ENCODE measurements at regions not wholly inside any gene's neighbourhood (a gene's known extent, or its start where the extent isn't known, plus 50 kb on each side); places are given as distances from the start of the nearest gene placed in this dataset.

DNA sequence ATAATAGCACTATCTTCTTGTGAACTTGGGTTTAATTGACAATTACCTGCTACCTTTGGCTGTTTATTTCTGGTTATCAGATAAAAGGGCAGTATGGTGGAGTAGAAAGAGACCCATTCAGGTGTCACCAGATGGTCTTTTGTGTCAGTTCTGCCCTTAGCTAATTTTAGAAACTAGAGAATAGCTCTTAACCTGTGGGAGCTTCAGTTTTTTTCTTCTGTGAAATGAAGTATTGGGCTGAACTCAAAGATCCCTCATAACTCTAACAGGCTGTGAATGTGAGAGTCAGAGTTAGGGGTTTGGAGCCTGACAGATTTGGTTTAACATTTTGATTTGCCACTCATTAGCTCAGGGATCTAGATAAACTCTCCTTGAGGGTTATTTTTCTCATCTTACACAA, 335.2 kb downstream of the PPP1R2C start:
- no peak overlapping the region for H3K4me3 Mint-ChIP-seq
- peaks cover 0 to 13% (median 7%) of the 10 kb centered on the region in 7 donors for H3K9me3 Mint-ChIP-seq
- no peak overlapping the region for H3K4me3 ChIP-seq (ENCODE audit: low read depth, low read length)
- H3K36me3 Mint-ChIP-seq: no peaks in the 10 kb centered on the region
- DNase-seq (no peak), ATAC-seq (ENCODE audit: low read depth in 2 of 2) (no peak)
- H3K27ac Mint-ChIP-seq: no peak overlapping the region
- H3K27ac ChIP-seq (ENCODE audit: insufficient read depth, low read length, poor library complexity, severe bottlenecking): no peak overlapping the region
- H3K4me1 ChIP-seq (ENCODE audit: control insufficient read depth, insufficient read depth, low read length, poor library complexity, severe bottlenecking): no peaks in the 10 kb centered on the region
- peaks cover 0 to 6% (median 2%) of the 10 kb centered on the region in 4 donors for H3K4me1 Mint-ChIP-seq
- peaks cover 0 to 3% of the 10 kb centered on the region in 2 experiments for H3K9me3 ChIP-seq (ENCODE audit: control insufficient read depth in 2 of 2, low read length in 2 of 2)
- H3K27me3 ChIP-seq (ENCODE audit: control insufficient read depth, insufficient read depth, low read length): no peaks in the 10 kb centered on the region
- no peaks in the 10 kb centered on the region for H3K36me3 ChIP-seq (ENCODE audit: control insufficient read depth, insufficient read depth, low read length)
- no peaks in the 10 kb centered on the region for H3K27me3 Mint-ChIP-seq

DNA sequence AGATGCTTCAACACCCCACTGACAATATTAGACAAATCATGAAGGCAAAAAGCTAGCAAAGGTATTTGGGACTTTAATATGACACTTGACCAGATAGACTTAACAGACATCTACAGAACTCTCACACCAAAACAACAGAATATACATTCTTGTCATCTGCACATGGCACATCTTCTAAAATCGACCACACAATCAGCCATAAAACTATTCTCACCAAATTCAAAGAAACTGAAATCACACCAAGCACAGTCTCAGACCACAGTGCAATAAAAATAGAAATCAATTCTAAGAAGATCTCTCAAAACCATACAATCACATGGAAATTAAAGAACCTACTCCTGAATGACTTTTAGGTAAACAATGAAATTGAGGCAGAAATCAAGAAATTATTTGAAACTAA, 340.8 kb downstream of the PPP1R2C start:
- no peak overlapping the region for H3K4me3 Mint-ChIP-seq
- no peaks in the 10 kb centered on the region for H3K9me3 ChIP-seq (ENCODE audit: control insufficient read depth in 2 of 2, low read length in 2 of 2)
- DNase-seq (peak in 1 of 3 donors; percentile 39), ATAC-seq (ENCODE audit: low read depth in 2 of 2) (no peak)
- H3K36me3 ChIP-seq (ENCODE audit: control insufficient read depth, insufficient read depth, low read length): no peaks in the 10 kb centered on the region
- no peaks in the 10 kb centered on the region for H3K27me3 Mint-ChIP-seq
- H3K36me3 Mint-ChIP-seq: peaks cover 4% of the 10 kb centered on the region
- no peaks in the 10 kb centered on the region for H3K4me1 ChIP-seq (ENCODE audit: control insufficient read depth, insufficient read depth, low read length, poor library complexity, severe bottlenecking)
- no peak overlapping the region for H3K27ac ChIP-seq (ENCODE audit: insufficient read depth, low read length, poor library complexity, severe bottlenecking)
- H3K4me1 Mint-ChIP-seq: peaks cover 0 to 15% (median 11%) of the 10 kb centered on the region in 4 donors
- H3K9me3 Mint-ChIP-seq: peaks cover 0 to 5% (median 3%) of the 10 kb centered on the region in 7 donors
- H3K4me3 ChIP-seq (ENCODE audit: low read depth, low read length): no peak overlapping the region
- peak overlapping the region in 1 of 3 donors; percentile 81 for H3K27ac Mint-ChIP-seq
- no peaks in the 10 kb centered on the region for H3K27me3 ChIP-seq (ENCODE audit: control insufficient read depth, insufficient read depth, low read length)

DNA sequence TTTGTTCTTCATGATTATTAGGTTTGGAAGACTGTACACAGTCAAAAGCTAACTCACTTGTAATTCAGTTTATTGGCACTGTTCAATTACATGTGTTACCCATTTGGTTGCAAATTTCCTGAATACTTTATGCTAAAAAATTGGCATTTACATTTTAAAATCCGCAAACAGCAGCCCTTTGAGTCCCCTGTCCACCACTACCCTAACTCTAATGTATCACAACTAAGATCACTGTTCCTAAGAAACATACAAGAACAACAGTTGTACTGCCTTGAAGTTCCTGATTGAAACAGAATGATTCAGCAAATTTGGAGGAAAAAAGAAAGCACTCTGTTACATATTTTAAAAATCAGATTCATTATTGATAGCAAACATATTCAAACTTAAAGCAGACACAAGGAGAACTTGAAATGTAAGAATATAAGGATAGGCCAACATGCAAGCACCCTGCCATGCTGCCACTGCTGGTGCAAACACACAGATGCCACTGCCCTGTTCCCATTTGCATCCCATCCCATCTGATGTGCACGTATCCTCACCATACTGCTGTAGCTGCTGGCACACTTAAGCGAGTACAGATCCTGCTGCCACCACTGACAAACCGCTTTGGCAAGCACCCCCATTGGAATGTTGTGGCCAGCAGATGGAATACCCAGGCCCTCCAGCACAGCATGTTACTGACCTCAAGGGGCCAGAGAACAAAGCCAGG, 343.4 kb downstream of the PPP1R2C start:
- Mint-ChIP-seq H3K4me1 (peaks cover 0 to 15% (median 11%) of the 10 kb centered on the region in 4 donors), H3K9me3 (peaks cover 0 to 5% (median 2%) of the 10 kb centered on the region in 7 donors), H3K27ac (no peak overlapping the region), H3K27me3 (no peaks in the 10 kb centered on the region), H3K36me3 (peaks cover 4% of the 10 kb centered on the region), H3K4me3 (no peak overlapping the region)
- H3K4me1 ChIP-seq (ENCODE audit: control insufficient read depth, insufficient read depth, low read length, poor library complexity, severe bottlenecking): no peaks in the 10 kb centered on the region
- ATAC-seq (ENCODE audit: low read depth in 2 of 2): no peak
- H3K36me3 ChIP-seq (ENCODE audit: control insufficient read depth, insufficient read depth, low read length): no peaks in the 10 kb centered on the region
- DNase-seq: no peak
- no peaks in the 10 kb centered on the region for H3K27me3 ChIP-seq (ENCODE audit: control insufficient read depth, insufficient read depth, low read length)
- H3K4me3 ChIP-seq (ENCODE audit: low read depth, low read length): no peak overlapping the region
- no peaks in the 10 kb centered on the region for H3K9me3 ChIP-seq (ENCODE audit: control insufficient read depth in 2 of 2, low read length in 2 of 2)
- no peak overlapping the region for H3K27ac ChIP-seq (ENCODE audit: insufficient read depth, low read length, poor library complexity, severe bottlenecking)

DNA sequence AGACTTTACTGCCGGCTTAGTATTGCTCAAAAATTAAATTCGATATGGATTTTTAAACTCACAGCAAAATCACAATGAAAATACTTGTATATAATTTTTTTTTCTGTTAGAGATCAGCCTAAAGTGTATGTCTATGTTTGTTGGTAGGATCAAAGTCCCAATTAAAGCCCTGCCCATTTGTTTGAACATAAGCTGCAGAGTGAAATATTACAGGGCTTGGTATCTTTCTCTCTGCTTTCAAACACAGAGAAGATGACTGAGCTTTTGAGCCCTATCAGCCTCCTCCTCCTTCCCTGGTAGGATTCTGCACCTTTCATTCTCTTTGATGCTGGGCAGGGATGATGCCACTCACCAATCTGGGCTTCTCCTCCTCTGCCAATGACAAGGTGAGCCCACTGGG, 345.4 kb downstream of the PPP1R2C start:
- ATAC-seq (ENCODE audit: low read depth in 2 of 2) (no peak), DNase-seq (no peak)
- H3K4me1 ChIP-seq (ENCODE audit: control insufficient read depth, insufficient read depth, low read length, poor library complexity, severe bottlenecking): no peaks in the 10 kb centered on the region
- H3K4me3 ChIP-seq (ENCODE audit: low read depth, low read length): no peak overlapping the region
- no peaks in the 10 kb centered on the region for H3K27me3 Mint-ChIP-seq
- no peaks in the 10 kb centered on the region for H3K36me3 ChIP-seq (ENCODE audit: control insufficient read depth, insufficient read depth, low read length)
- peaks cover 0 to 5% (median 2%) of the 10 kb centered on the region in 7 donors for H3K9me3 Mint-ChIP-seq
- H3K27ac Mint-ChIP-seq: no peak overlapping the region
- H3K27ac ChIP-seq (ENCODE audit: insufficient read depth, low read length, poor library complexity, severe bottlenecking): no peak overlapping the region
- H3K27me3 ChIP-seq (ENCODE audit: control insufficient read depth, insufficient read depth, low read length): no peaks in the 10 kb centered on the region
- H3K4me1 Mint-ChIP-seq: peaks cover 0 to 10% (median 7%) of the 10 kb centered on the region in 4 donors
- H3K9me3 ChIP-seq (ENCODE audit: control insufficient read depth in 2 of 2, low read length in 2 of 2): no peaks in the 10 kb centered on the region
- H3K4me3 Mint-ChIP-seq: no peak overlapping the region
- H3K36me3 Mint-ChIP-seq: peaks cover 4% of the 10 kb centered on the region

DNA sequence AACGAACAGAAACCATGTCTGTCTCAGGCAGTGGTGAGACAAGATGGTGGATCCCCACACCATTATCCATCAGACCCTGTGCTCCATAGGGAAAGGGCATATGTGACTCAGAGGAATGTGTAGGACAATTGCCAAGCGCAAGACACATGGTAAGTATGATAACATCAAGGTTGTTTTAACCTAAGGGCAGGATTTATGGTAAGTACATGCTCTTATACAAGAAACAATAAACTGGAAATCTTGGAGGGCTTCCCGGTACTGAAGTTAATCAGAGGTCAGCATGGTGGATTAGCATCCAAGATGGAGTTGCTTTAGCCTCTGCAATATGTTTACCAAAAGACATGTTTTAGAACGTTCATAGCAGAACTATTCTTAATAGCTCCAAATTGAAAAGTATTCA, 355.0 kb downstream of the PPP1R2C start:
- Mint-ChIP-seq H3K4me1 (peaks cover 0 to 5% (median 1%) of the 10 kb centered on the region in 4 donors), H3K36me3 (no peaks in the 10 kb centered on the region), H3K27me3 (no peaks in the 10 kb centered on the region), H3K9me3 (no peaks in the 10 kb centered on the region), H3K27ac (no peak overlapping the region), H3K4me3 (no peak overlapping the region)
- H3K9me3 ChIP-seq (ENCODE audit: control insufficient read depth in 2 of 2, low read length in 2 of 2): no peaks in the 10 kb centered on the region
- H3K36me3 ChIP-seq (ENCODE audit: control insufficient read depth, insufficient read depth, low read length): no peaks in the 10 kb centered on the region
- H3K4me1 ChIP-seq (ENCODE audit: control insufficient read depth, insufficient read depth, low read length, poor library complexity, severe bottlenecking): no peaks in the 10 kb centered on the region
- DNase-seq (no peak), ATAC-seq (ENCODE audit: low read depth in 2 of 2) (no peak)
- no peaks in the 10 kb centered on the region for H3K27me3 ChIP-seq (ENCODE audit: control insufficient read depth, insufficient read depth, low read length)
- no peak overlapping the region for H3K27ac ChIP-seq (ENCODE audit: insufficient read depth, low read length, poor library complexity, severe bottlenecking)
- no peak overlapping the region for H3K4me3 ChIP-seq (ENCODE audit: low read depth, low read length)

DNA sequence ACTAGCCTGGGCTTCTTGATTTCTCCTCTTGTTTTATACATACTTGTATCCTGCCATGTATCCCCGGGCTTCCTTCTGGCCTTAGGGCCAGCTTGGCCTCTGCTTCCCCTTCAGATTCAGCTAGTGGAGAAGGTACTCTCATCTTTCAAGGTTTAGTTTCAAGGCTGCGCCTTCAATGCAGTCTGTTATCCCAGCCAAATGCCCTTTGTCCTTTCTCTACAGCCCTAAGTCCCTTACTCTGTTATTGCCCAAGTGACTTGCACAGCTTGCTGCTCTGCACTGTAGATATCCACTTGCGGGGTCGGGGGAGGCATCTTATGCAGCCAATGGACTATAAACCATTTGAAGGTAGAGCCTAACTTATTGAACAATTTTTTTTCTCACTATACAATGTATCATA, 357.5 kb downstream of the PPP1R2C start:
- ATAC-seq (ENCODE audit: low read depth in 2 of 2): no peak
- H3K4me3 Mint-ChIP-seq: no peak overlapping the region

DNA sequence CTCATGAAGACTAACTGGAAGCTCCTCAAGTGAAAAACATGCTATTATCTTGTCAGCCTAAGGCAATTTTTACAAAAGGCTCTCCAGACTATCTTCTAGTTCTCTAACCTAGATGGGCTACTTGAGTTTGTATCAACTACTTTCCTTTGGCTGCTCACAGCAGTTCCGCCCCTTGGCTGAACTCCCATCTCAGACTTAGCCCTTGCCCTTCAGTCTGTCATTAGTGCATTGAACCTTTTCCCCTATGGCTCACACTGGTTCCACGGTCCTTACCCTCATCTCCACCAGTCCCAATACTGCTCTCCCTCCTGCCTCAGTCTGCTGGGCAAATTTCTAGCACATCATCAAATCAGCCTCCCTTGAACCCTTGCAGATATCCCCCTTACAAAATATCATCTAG, 362.3 kb downstream of the PPP1R2C start:
- ATAC-seq (ENCODE audit: low read depth in 2 of 2): no peak
- H3K4me1 ChIP-seq (ENCODE audit: control insufficient read depth, insufficient read depth, low read length, poor library complexity, severe bottlenecking): no peaks in the 10 kb centered on the region
- H3K4me3 Mint-ChIP-seq: no peak overlapping the region
- no peak for DNase-seq
- H3K27ac ChIP-seq (ENCODE audit: insufficient read depth, low read length, poor library complexity, severe bottlenecking): no peak overlapping the region
- no peaks in the 10 kb centered on the region for H3K27me3 ChIP-seq (ENCODE audit: control insufficient read depth, insufficient read depth, low read length)
- H3K27ac Mint-ChIP-seq: no peak overlapping the region
- no peaks in the 10 kb centered on the region for H3K9me3 ChIP-seq (ENCODE audit: control insufficient read depth in 2 of 2, low read length in 2 of 2)
- H3K4me3 ChIP-seq (ENCODE audit: low read depth, low read length): no peak overlapping the region
- H3K27me3 Mint-ChIP-seq: no peaks in the 10 kb centered on the region
- H3K36me3 ChIP-seq (ENCODE audit: control insufficient read depth, insufficient read depth, low read length): no peaks in the 10 kb centered on the region
- no peaks in the 10 kb centered on the region for H3K36me3 Mint-ChIP-seq
- H3K4me1 Mint-ChIP-seq: peaks cover 6 to 11% (median 6%) of the 10 kb centered on the region in 4 donors
- peaks cover 0 to 11% (median 6%) of the 10 kb centered on the region in 7 donors for H3K9me3 Mint-ChIP-seq

More for the DNA sequence above, 357.5 kb downstream of the PPP1R2C start:
- no peak for DNase-seq
- Mint-ChIP-seq H3K36me3 (no peaks in the 10 kb centered on the region), H3K9me3 (no peaks in the 10 kb centered on the region), H3K4me1 (peaks cover 0 to 5% (median 1%) of the 10 kb centered on the region in 4 donors), H3K27me3 (no peaks in the 10 kb centered on the region), H3K27ac (peak overlapping the region in 1 of 3 donors; percentile 55)
- H3K36me3 ChIP-seq (ENCODE audit: control insufficient read depth, insufficient read depth, low read length): no peaks in the 10 kb centered on the region
- no peaks in the 10 kb centered on the region for H3K27me3 ChIP-seq (ENCODE audit: control insufficient read depth, insufficient read depth, low read length)
- H3K9me3 ChIP-seq (ENCODE audit: control insufficient read depth in 2 of 2, low read length in 2 of 2): no peaks in the 10 kb centered on the region
- H3K4me1 ChIP-seq (ENCODE audit: control insufficient read depth, insufficient read depth, low read length, poor library complexity, severe bottlenecking): no peaks in the 10 kb centered on the region
- no peak overlapping the region for H3K27ac ChIP-seq (ENCODE audit: insufficient read depth, low read length, poor library complexity, severe bottlenecking)
- H3K4me3 ChIP-seq (ENCODE audit: low read depth, low read length): no peak overlapping the region

DNA sequence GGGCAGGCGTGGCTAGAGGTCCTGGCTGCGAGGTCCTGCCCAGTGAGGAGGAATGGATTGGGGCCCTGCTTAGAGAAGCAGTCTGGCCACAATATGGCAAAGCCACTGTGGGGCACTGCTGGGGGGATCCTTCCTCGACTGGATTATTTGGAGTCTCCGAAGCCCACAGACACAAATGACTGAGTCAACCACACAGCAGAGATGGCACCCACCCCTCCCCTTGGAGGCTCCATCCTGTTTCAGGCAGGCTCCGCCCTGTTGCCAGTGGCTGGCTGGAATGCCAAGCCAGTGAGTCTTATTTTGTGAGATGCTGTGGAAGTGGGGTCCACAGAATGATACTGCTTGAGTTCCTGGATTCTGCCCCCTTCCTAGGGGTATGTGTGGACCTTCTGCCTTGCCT, 363.9 kb downstream of the PPP1R2C start:
- H3K27me3 ChIP-seq (ENCODE audit: control insufficient read depth, insufficient read depth, low read length): no peaks in the 10 kb centered on the region
- H3K4me1 Mint-ChIP-seq: peaks cover 5 to 18% (median 10%) of the 10 kb centered on the region in 4 donors
- ATAC-seq (ENCODE audit: low read depth in 2 of 2) (no peak), DNase-seq (no peak)
- no peak overlapping the region for H3K4me3 Mint-ChIP-seq
- H3K9me3 ChIP-seq (ENCODE audit: control insufficient read depth in 2 of 2, low read length in 2 of 2): no peaks in the 10 kb centered on the region
- no peaks in the 10 kb centered on the region for H3K36me3 Mint-ChIP-seq
- peaks cover 0 to 12% (median 6%) of the 10 kb centered on the region in 7 donors for H3K9me3 Mint-ChIP-seq
- no peak overlapping the region for H3K27ac Mint-ChIP-seq
- H3K27ac ChIP-seq (ENCODE audit: insufficient read depth, low read length, poor library complexity, severe bottlenecking): no peak overlapping the region
- no peaks in the 10 kb centered on the region for H3K27me3 Mint-ChIP-seq
- no peaks in the 10 kb centered on the region for H3K36me3 ChIP-seq (ENCODE audit: control insufficient read depth, insufficient read depth, low read length)
- H3K4me3 ChIP-seq (ENCODE audit: low read depth, low read length): no peak overlapping the region
- H3K4me1 ChIP-seq (ENCODE audit: control insufficient read depth, insufficient read depth, low read length, poor library complexity, severe bottlenecking): no peaks in the 10 kb centered on the region

All from CD4-positive, CD25-positive, alpha-beta regulatory T cell (primary cell).